ENCODE measurements at regions not wholly inside any gene's neighbourhood (a gene's known extent, or its start where the extent isn't known, plus 50 kb on each side); places are given as distances from the start of the nearest gene placed in this dataset.

DNA sequence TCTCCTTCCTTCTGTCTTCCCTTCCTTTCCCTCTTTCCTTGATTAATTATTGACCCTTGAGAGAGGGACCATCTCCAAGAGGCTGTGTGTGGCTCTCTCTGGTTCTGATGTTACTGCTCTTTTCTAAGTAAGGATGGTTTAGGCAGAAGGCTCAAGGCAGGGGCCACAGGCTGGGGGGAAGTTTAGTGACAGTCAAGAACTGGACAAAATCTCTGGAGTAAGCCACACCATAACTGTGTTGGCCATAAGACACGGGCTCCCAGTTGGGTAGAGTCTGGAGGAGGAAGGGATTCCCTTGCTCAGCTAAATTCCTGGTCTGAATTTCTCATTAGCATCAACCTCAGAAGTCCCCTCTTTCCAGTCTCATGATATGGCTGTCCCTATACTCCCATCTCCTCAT, 74.7 kb downstream of the BUD13 start:
- no peak for DNase-seq
- TF ChIP-seq GATA1 (IDR thresholded peaks at IDR 0.05; ENCODE audit: low read depth, low read length), result no peak
- no peak for TF ChIP-seq POLR2A (IDR thresholded peaks at IDR 0.05; ENCODE audit: low read length)

DNA sequence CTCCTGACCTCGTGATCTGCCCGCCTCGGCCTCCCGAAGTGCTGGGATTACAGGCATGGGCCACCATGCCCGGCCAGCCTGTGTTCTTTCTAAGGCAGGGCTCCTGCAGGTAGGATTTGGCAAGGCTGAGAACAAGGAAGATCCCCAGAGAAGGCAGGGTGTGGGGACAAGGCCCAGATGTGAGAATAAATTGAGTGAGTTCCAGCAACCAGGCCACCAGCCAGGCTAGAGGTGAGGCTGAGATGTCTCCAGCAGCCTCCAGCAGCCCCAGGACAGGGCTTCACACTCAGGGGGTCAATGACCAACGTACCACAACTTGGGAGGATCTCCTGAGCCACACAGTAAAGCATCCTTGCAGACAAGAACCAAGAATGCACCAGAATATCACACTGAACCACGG, 75.1 kb downstream of the BUD13 start:
- no peak for TF ChIP-seq POLR2A (IDR thresholded peaks at IDR 0.05; ENCODE audit: low read length)
- no peak for TF ChIP-seq GATA1 (IDR thresholded peaks at IDR 0.05; ENCODE audit: low read depth, low read length)
- DNase-seq, result no peak

DNA sequence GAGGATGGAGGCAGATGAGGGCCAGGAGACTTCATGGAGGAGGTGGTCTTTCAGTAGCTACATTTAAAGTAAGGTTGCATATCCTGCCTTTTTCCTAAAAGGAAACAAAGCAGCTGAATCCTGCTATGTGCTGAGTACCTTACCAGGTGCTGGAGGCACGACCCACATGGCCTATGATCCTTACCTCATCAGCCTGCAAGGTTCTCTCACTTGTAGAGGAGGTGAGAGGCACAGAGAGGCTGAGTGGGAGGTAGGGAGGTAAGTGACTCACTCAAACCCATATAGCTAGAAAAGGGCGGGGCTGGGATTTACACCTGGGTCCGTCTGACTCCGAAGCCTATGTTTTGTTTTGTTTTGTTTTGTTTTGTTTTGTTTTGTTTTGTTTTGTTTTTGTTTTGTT, 75.8 kb downstream of the BUD13 start:
- DNase-seq, result no peak
- no peak for TF ChIP-seq GATA1 (IDR thresholded peaks at IDR 0.05; ENCODE audit: low read depth, low read length)
- no peak for TF ChIP-seq POLR2A (IDR thresholded peaks at IDR 0.05; ENCODE audit: low read length)

DNA sequence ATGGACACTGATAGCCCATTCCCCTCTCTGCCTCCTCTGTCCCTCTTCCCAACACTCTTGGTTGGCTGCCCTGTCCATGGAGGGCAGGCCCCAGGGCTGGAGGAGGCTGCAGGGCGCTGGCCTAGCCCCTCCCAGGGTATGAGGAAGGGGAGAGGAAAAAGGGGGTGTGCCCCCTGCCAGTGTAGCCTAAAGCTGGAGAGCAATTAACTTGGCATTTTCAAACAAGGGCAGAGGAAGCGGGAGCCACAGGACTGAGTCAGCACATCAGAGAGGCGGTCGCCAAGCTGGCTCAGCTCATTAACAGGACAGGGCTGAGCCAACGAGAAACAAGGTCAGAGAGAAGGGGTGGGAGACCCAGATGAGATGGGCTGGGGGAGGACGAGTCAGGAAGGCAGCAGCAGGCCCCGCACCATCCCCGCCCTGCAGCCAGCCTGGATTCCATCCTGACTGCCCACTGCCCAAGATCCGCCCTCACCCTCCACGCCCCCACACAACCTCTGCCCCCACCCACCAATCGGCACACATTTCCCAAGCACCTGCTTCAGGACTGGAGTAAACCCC, 76.3 kb downstream of the BUD13 start:
- no peak for TF ChIP-seq POLR2A (IDR thresholded peaks at IDR 0.05; ENCODE audit: low read length)
- no peak for TF ChIP-seq GATA1 (IDR thresholded peaks at IDR 0.05; ENCODE audit: low read depth, low read length)
- DNase-seq, result no peak

DNA sequence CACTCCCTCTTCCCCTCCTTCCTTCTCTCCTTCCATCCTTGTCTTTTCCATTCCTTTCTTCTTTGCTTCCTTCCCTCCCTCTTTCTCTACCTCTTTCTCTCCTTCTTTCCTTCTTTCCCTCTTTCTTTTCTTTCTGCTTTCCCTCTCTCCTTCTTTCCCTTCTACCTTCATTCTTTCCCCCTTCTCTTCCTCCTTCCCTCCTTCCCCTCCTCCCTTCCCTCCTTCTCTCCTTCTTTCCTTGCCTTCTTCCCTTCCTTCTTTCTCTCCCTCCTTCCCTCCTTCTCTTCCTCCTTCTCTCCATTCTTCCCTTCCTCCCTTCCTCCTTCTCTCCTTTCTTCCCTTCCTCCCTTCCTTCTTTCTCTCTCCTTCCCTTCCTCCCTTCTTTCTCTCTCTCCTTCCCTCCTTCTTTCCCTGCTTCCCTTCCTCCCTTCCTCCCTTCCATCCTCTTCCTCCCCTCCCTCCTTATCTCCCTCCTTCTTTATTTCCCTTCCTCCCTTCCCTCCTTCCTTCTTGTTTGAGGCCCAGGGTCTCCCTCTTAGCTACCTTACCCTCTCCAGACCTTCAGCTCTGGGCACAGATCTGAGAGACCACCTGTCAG, 77.0 kb downstream of the BUD13 start:
- no peak for DNase-seq

DNA sequence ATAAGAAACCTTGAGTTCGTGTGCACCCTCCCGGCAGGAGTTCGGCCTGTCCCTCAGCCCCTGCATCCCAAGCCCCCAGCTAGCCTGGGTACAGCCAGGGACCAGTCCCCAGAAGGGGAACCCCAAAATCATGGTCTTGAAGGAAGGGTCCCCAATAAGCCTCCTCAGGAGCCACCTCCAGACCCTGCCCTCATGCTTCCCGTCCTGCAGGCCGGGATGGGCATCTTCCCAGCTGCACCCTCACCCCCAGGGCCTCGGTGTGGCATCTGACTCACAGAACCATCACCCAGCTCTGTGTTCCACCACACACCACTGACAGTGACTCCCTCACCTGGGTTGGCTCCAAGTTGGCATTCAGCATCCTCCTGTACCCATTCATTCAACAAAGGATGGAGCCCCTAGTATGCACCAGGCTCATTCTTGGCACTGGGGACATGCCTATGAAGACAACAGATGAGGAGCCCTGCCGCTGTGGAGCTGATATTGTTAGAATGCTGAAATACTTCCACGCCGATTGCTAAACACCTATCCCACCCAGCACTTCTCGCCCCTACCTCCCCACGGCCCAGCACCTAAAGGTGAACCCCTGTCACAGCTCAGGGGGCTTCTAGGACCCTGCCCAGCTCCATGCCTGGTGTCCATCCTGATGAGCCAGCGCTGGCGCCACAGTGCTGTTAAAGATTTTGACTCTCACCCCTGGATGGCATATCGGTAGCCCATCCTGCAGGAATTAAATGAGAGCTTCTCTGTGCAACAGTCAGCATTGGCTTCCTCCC, 77.8 kb downstream of the BUD13 start:
- no peak for DNase-seq
- TF ChIP-seq GATA1 (IDR thresholded peaks at IDR 0.05; ENCODE audit: low read depth, low read length), result no peak
- TF ChIP-seq POLR2A (IDR thresholded peaks at IDR 0.05; ENCODE audit: low read length), result no peak

More for the DNA sequence above, 77.0 kb downstream of the BUD13 start:
- no peak for TF ChIP-seq GATA1 (IDR thresholded peaks at IDR 0.05; ENCODE audit: low read depth, low read length)
- no peak for TF ChIP-seq POLR2A (IDR thresholded peaks at IDR 0.05; ENCODE audit: low read length)

DNA sequence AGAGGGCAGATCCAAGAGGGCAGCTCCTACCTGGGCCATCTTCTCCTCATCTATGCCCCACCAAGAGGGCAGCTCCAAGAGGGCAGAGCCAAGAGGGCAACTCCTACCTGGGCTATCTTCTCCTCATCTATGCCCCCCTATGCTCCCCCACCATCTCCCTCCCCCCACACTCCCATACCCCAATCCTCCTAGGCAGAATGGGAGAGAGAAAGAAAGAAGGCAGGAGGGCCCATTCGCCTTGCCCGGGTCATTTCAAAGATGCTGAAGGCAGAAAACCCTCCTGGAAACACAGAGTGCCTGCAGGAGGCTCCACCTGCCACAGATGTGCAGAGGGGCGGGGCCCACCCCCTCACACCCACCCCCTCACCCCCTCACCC, 78.5 kb downstream of the BUD13 start:
- TF ChIP-seq POLR2A (IDR thresholded peaks at IDR 0.05; ENCODE audit: low read length), result no peak
- no peak for TF ChIP-seq GATA1 (IDR thresholded peaks at IDR 0.05; ENCODE audit: low read depth, low read length)
- DNase-seq, result no peak

DNA sequence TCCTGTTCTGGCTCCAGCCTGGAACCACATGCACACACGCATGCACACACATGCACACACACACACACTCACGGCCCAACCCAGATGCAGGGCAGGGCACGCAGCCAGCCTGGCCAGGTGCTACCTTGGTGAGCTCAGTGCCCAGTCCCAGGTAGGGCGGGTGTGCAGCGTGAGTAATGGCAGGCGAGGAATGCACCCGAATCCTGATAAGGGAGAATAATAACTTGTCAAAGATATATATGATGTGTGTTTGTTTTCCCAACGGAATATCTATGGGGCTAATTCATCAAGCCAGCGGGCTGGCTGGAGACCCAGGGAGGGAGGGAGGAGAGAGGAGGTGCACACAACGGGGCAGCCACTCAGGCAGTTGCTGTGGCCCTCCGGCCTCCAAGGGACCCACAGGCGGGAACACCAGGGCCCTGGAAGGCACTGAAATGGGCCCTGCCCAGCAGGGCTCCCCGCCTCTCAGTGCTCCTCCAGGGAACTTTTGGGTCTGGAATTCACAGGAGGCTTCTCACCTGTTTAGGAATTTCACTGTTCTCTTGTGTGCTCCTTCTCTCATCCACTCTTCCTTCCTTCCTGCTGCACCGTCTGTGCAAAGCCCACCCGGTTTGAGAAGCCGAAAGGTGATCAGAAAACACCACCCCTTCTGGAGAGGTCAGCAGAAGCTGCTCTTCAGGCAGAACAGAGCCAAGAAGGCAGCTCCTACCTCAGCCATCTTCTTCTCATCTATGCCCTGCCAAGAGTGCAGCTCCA, 79.0 kb downstream of the BUD13 start:
- TF ChIP-seq GATA1 (IDR thresholded peaks at IDR 0.05; ENCODE audit: low read depth, low read length) (no peak), POLR2A (IDR thresholded peaks at IDR 0.05; ENCODE audit: low read length) (no peak)
- no peak for DNase-seq

DNA sequence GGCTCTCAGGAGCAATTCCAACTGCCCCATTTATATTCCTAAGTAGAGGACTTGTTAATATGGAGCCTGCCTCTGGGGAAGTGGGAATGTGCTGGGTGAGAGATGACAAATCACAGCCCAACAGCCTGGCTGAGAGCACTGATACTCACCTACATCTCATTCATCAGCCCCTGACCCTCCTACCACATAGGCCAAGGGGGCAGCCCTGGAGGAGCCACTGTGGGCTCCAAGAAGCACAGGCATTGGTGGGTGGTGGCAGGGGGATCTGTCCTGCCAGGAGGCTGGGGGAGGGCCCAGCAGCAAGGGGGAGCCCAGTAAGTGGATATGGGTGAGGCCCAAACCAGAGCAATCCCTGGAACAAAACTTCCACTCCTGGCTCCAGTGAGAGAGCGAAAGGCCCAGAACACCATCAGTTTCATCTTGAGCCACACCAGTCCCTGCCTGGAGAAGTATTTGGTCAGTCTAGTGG, 79.7 kb downstream of the BUD13 start:
- no peak for DNase-seq
- TF ChIP-seq POLR2A (IDR thresholded peaks at IDR 0.05; ENCODE audit: low read length) (no peak), GATA1 (IDR thresholded peaks at IDR 0.05; ENCODE audit: low read depth, low read length) (no peak)

DNA sequence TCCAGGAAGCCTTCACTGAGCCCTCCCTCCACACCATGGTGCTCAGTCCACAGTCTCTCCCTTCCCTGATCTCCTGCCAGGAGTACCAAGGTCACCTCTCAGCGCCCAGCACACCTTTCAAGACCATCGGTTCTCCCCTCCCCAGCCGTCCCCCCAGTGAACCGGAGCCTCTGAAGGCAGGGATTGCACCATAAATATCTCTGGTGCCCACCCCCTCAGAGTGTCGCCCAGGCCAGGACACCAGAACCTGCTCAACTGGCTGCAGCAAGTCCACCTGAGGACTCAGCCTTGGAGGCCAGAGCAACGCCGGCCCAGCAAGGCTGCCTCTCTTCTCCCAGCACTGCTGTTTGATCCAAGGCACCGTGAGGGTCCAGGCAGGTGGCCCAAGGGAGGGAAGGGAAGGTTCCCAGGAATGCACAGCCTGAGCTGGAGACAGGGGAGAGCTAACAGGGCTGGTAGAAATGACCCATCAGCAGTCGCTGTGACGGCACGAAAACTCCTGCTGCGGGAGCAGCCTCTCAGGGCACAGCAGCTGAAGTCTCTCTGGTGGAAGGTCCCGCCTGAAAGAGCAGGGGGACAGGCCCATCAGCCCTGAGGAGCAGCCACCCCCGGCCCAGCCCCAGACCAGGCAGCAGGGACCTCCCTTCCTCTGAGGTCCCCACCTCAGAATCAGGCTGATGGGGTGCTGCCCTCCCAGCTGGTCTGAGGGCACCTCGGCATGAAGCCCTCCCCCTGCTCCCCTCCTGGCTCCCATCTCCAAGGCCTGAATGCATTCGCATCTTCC, 80.3 kb downstream of the BUD13 start:
- TF ChIP-seq GATA1 (IDR thresholded peaks at IDR 0.05; ENCODE audit: low read depth, low read length) (no peak), POLR2A (IDR thresholded peaks at IDR 0.05; ENCODE audit: low read length) (no peak)
- no peak for DNase-seq

DNA sequence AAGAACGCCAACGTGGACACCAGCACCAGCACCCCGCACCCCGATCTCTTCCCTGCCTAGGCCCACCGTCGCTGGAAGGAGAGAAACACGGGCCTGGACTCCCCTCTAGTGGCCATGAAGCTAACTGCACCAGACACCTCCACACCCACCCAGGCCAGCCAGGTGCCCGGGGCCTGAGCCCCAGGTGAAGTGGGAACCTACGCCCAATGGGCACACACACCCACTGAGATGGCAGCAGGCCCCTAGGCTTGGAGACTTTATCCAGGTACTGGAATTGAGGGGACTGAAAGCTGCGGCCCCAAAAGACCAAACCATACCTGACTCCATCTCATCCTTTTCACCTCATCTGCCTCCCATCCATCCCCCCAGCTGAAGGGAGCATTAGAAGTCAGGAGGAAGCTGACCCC, 81.0 kb downstream of the BUD13 start:
- peak; percentile 31 to 58 for DNase-seq
- TF ChIP-seq POLR2A (IDR thresholded peaks at IDR 0.05; ENCODE audit: low read length), result no peak
- TF ChIP-seq GATA1 (IDR thresholded peaks at IDR 0.05; ENCODE audit: low read depth, low read length), result no peak

DNA sequence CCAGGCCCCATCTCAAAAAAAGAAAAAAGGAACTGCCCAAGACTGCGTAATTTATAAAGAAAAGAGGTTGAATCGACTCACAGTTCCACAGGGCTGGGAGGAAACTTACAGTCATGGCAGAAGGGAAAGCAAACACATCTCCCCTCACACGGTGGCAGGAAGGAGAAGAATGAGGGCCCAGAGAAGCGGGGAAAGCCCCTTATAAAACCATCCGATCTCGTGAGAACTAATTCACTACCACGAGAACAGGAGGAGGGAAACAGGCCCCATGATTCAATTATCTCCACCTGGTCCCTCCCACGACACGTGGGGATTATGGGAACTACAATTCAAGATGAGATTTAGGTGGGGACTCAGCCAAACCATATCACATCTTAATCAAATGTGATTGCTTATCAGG, 82.2 kb downstream of the BUD13 start:
- DNase-seq, result no peak
- TF ChIP-seq GATA1 (IDR thresholded peaks at IDR 0.05; ENCODE audit: low read depth, low read length), result no peak
- TF ChIP-seq POLR2A (IDR thresholded peaks at IDR 0.05; ENCODE audit: low read length), result no peak

DNA sequence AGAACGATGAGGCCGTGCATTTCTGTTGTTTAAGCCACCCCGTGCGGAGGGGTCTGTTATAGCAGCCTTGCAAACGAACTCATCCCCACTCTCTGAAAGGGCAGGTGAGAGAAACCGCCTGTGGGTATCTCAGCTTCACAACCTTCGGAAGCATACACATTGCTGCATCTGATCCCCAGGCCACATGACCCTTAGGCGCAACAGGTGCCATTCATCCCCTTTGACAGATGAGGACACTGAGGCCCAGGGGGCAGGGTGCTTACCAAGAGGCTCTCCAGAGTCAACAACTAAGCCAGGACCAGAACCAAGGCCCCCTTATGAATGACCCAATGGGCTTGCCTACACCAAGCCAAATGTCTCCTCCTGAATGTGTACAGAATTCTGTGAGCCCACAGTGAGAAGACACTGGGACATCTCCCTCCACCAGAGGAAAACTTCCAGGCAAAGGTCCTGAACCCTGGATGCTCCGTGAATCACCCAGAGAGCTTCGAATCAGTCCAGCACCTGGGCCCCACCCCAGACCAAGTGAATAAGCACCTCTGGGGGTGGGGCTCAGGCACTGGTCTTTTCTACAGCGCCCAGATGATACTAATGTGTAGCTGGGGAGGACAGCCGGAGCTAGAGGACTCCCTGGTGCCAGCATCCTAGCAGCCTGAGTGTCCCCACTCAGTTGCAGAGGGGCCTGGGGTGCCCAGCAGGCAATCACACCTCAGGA, 83.2 kb downstream of the BUD13 start:
- TF ChIP-seq GATA1 (IDR thresholded peaks at IDR 0.05; ENCODE audit: low read depth, low read length) (no peak), POLR2A (IDR thresholded peaks at IDR 0.05; ENCODE audit: low read length) (no peak)
- DNase-seq, result no peak

Measured in erythroblast (primary cell).